CD14-positive monocyte (primary cell): ENCODE measurements at regions not wholly inside any gene's neighbourhood (a gene's known extent, or its start where the extent isn't known, plus 50 kb on each side); places are given as distances from the start of the nearest gene placed in this dataset.

Source experiments
- DNase-seq, 3 donors: peaks; one replicate each; pipeline ENCODE4 v3.0.0-alpha.2; 2011 to 2022
- H2AFZ ChIP-seq: 2 replicates; pipeline ENCODE4 v1.6.0; 2012; ENCODE audit warnings: mild to moderate bottlenecking, low read depth, low read length, inconsistent platforms; ENCODE audit not compliant: insufficient read depth, poor library complexity, severe bottlenecking
- H3K27ac ChIP-seq, 2 donors: 1 replicate in 1 of 2; 2 replicates in 1 of 2; pipeline ENCODE4 v1.5.1; 2012 to 2013; ENCODE audit warnings: low read length in 2 of 2, control low read depth in 1 of 2, inconsistent platforms in 1 of 2, low read depth in 1 of 2, mild to moderate bottlenecking in 1 of 2
- H3K27me3 ChIP-seq, 2 donors: one replicate each; pipeline versions ENCODE4 v1.6.0 to v1.6.1; 2011 to 2013; ENCODE audit warnings: low read length in 2 of 2; ENCODE audit not compliant: control insufficient read depth in 2 of 2, insufficient read depth in 2 of 2
- H3K36me3 ChIP-seq, 2 donors: replicated peaks in 1 of 2; 1 replicate in 1 of 2; 2 replicates in 1 of 2; pipeline versions ENCODE4 v1.5.1 to v1.6.1; 2012 to 2013; ENCODE audit warnings: low read length in 2 of 2, control low read depth in 1 of 2, inconsistent platforms in 1 of 2, mild to moderate bottlenecking in 1 of 2; ENCODE audit not compliant: insufficient read depth in 2 of 2, control insufficient read depth in 1 of 2
- H3K4me1 ChIP-seq, 2 donors: 1 replicate in 1 of 2; 2 replicates in 1 of 2; pipeline versions ENCODE4 v1.5.1 to v1.6.1; 2012 to 2013; ENCODE audit warnings: low read length in 2 of 2, control low read depth in 1 of 2, inconsistent platforms in 1 of 2, mild to moderate bottlenecking in 1 of 2, moderate library complexity in 1 of 2; ENCODE audit not compliant: insufficient read depth in 2 of 2, control insufficient read depth in 1 of 2
- H3K4me2 ChIP-seq: replicated peaks from 2 replicates; pipeline ENCODE3; 2012; ENCODE audit warnings: low read length, moderate library complexity, mild to moderate bottlenecking; ENCODE audit not compliant: poor library complexity, severe bottlenecking; ENCODE audit errors: extremely low read depth
- H3K4me3 ChIP-seq, 3 experiments: fragments of 200-600 bp in 1 of 3; sonication (generic) in 1 of 3; replicated peaks in 1 of 3; 1 replicate in 2 of 3; 2 replicates in 1 of 3; pipeline ENCODE4 v1.5.1; 2011 to 2013; ENCODE audit warnings: low read length in 3 of 3, mild to moderate bottlenecking in 3 of 3, control low read depth in 2 of 3, low read depth in 2 of 3, inconsistent platforms in 1 of 3, moderate library complexity in 1 of 3
- H3K79me2 ChIP-seq: 2 replicates; pipeline ENCODE4 v1.6.0; 2012; ENCODE audit warnings: mild to moderate bottlenecking, control low read depth, inconsistent platforms, low read length, moderate library complexity; ENCODE audit not compliant: insufficient read depth
- H3K9ac ChIP-seq: 2 replicates; pipeline ENCODE4 v1.6.0; 2017; ENCODE audit warnings: low read length, mild to moderate bottlenecking; ENCODE audit not compliant: insufficient read depth, poor library complexity, severe bottlenecking
- H3K9me3 ChIP-seq, 2 donors: replicated peaks in 1 of 2; 1 replicate in 1 of 2; 2 replicates in 1 of 2; pipeline versions ENCODE4 v1.5.1 to v1.6.1; 2012 to 2013; ENCODE audit warnings: low read length in 2 of 2, control low read depth in 1 of 2; ENCODE audit not compliant: control insufficient read depth in 1 of 2, insufficient read depth in 1 of 2
- H4K20me1 ChIP-seq: 2 replicates; pipeline ENCODE4 v1.6.0; 2012; ENCODE audit warnings: mild to moderate bottlenecking, low read length, control low read depth, moderate library complexity; ENCODE audit not compliant: insufficient read depth
- H3K27ac Mint-ChIP-seq, 7 donors: one replicate each; pipeline ENCODE4 v1.8.0; 2020; ENCODE audit warnings: mild to moderate bottlenecking in 7 of 7, mixed read lengths in 7 of 7, moderate library complexity in 6 of 7, inconsistent platforms in 2 of 7
- H3K27me3 Mint-ChIP-seq, 3 donors: one replicate each; pipeline ENCODE4 v1.8.0; 2021 to 2022; ENCODE audit warnings: low read depth in 3 of 3, mild to moderate bottlenecking in 3 of 3, mixed read lengths in 3 of 3, moderate library complexity in 3 of 3, inconsistent platforms in 1 of 3
- H3K36me3 Mint-ChIP-seq, 2 donors: one replicate each; pipeline ENCODE4 v1.8.0; 2020; ENCODE audit warnings: mixed read lengths in 2 of 2, inconsistent platforms in 1 of 2, mild to moderate bottlenecking in 1 of 2
- H3K4me1 Mint-ChIP-seq: one replicate; pipeline ENCODE4 v1.8.0; 2020; ENCODE audit warnings: mild to moderate bottlenecking, mixed read lengths
- H3K4me3 Mint-ChIP-seq, 2 donors: one replicate each; pipeline ENCODE4 v1.8.0; 2020; ENCODE audit warnings: mild to moderate bottlenecking in 2 of 2, mixed read lengths in 2 of 2, moderate library complexity in 1 of 2
- H3K9me3 Mint-ChIP-seq, 7 donors: one replicate each; pipeline ENCODE4 v1.8.0; 2020 to 2022; ENCODE audit warnings: mixed read lengths in 7 of 7, mild to moderate bottlenecking in 6 of 7, moderate library complexity in 6 of 7, inconsistent platforms in 2 of 7
- CTCF ChIP-seq: fragments of 200-600 bp; IDR thresholded peaks from one replicate; pipeline ENCODE4 v1.8.0; 2022; ENCODE audit warnings: antibody characterized with exemption, mild to moderate bottlenecking
- intact Hi-C, 2 donors: fragments of 100-400 bp; cut with micrococcal nuclease; formaldehyde crosslinking; loops; one replicate each; pipeline versions ENCODE4 v1.15.0 to v1.15.1; 2023

- Histone ChIP-seq H3K4me1 (no peaks in the 10 kb centered on the region), H3K9ac (no peak overlapping the region), H4K20me1 (no peaks in the 10 kb centered on the region), H3K27me3 (no peaks in the 10 kb centered on the region), H3K79me2 (no peaks in the 10 kb centered on the region), H3K4me3 (no peak overlapping the region), H3K4me2 (no peak overlapping the region), H3K27ac (no peak overlapping the region), H3K9me3 (no peaks in the 10 kb centered on the region), H3K36me3 (no peaks in the 10 kb centered on the region), H2AFZ (no peak overlapping the region)
- intact Hi-C loops: no loop called here
- no peak for DNase-seq
- no peak for TF ChIP-seq CTCF
- no peak overlapping the region for H3K27ac Mint-ChIP-seq
- no peaks in the 10 kb centered on the region for H3K36me3 Mint-ChIP-seq
- H3K4me3 Mint-ChIP-seq: no peak overlapping the region
- peaks cover 0 to 2% (median 0%) of the 10 kb centered on the region in 3 donors for H3K27me3 Mint-ChIP-seq
- no peaks in the 10 kb centered on the region for H3K4me1 Mint-ChIP-seq
- peaks cover 0 to 3% (median 0%) of the 10 kb centered on the region in 7 donors for H3K9me3 Mint-ChIP-seq
These were observed 291.8 kb downstream of the OLFM3 start for GRCh38 chr1:101704895-101705294.

GRCh38 chr1:101706366-101706765 is 290.4 kb downstream of the OLFM3 start:
- no peak overlapping the region for H3K27ac Mint-ChIP-seq
- Histone ChIP-seq H3K9me3 (no peaks in the 10 kb centered on the region), H3K79me2 (no peaks in the 10 kb centered on the region), H3K4me1 (no peaks in the 10 kb centered on the region), H3K4me2 (no peak overlapping the region), H2AFZ (no peak overlapping the region), H3K9ac (no peak overlapping the region), H3K36me3 (no peaks in the 10 kb centered on the region), H3K27ac (no peak overlapping the region), H3K4me3 (no peak overlapping the region), H3K27me3 (no peaks in the 10 kb centered on the region), H4K20me1 (no peaks in the 10 kb centered on the region)
- intact Hi-C loops: no loop called here
- H3K27me3 Mint-ChIP-seq: peaks cover 0 to 2% (median 0%) of the 10 kb centered on the region in 3 donors
- no peak for DNase-seq
- no peak overlapping the region for H3K4me3 Mint-ChIP-seq
- no peaks in the 10 kb centered on the region for H3K4me1 Mint-ChIP-seq
- TF ChIP-seq CTCF: no peak
- H3K9me3 Mint-ChIP-seq: peaks cover 0 to 4% (median 2%) of the 10 kb centered on the region in 7 donors
- H3K36me3 Mint-ChIP-seq: no peaks in the 10 kb centered on the region
